ENCODE measurements at regions not wholly inside any gene's neighbourhood (a gene's known extent, or its start where the extent isn't known, plus 50 kb on each side); places are given as distances from the start of the nearest gene placed in this dataset.

- TF ChIP-seq CTCF (IDR thresholded peaks at IDR 0.05; ENCODE audit: insufficient read depth, low read length) = no peak
- no peak overlapping the region for H3K4me3 ChIP-seq (ENCODE audit: low read depth, low read length)
- DNase-seq (ENCODE audit: low read depth) = no peak
Measured at GRCh38 chr2:16046649-16047048, 106.3 kb downstream of the MYCN start.

- DNase-seq (ENCODE audit: low read depth) = no peak
- TF ChIP-seq CTCF (IDR thresholded peaks at IDR 0.05; ENCODE audit: insufficient read depth, low read length) = no peak
- H3K4me3 ChIP-seq (ENCODE audit: low read depth, low read length) = no peak overlapping the region
Measured at GRCh38 chr2:16045653-16046352, 105.5 kb downstream of the MYCN start.

- no peak for DNase-seq (ENCODE audit: low read depth)
- no peak overlapping the region for H3K4me3 ChIP-seq (ENCODE audit: low read depth, low read length)
- TF ChIP-seq CTCF (IDR thresholded peaks at IDR 0.05; ENCODE audit: insufficient read depth, low read length) = no peak
Measured at GRCh38 chr2:16044946-16045456, 104.7 kb downstream of the MYCN start.

- DNase-seq (ENCODE audit: low read depth) = no peak
- no peak for TF ChIP-seq CTCF (IDR thresholded peaks at IDR 0.05; ENCODE audit: insufficient read depth, low read length)
- no peak overlapping the region for H3K4me3 ChIP-seq (ENCODE audit: low read depth, low read length)
Measured at GRCh38 chr2:16043627-16044026, 103.3 kb downstream of the MYCN start.

- no peak overlapping the region for H3K4me3 ChIP-seq (ENCODE audit: low read depth, low read length)
- no peak for DNase-seq (ENCODE audit: low read depth)
- TF ChIP-seq CTCF (IDR thresholded peaks at IDR 0.05; ENCODE audit: insufficient read depth, low read length) = no peak
Measured at GRCh38 chr2:16043192-16043591, 102.8 kb downstream of the MYCN start.

GRCh38 chr2:16042201-16042700 lies 101.9 kb downstream of the MYCN start:
- TF ChIP-seq CTCF (IDR thresholded peaks at IDR 0.05; ENCODE audit: insufficient read depth, low read length) = no peak
- H3K4me3 ChIP-seq (ENCODE audit: low read depth, low read length) = no peak overlapping the region
- no peak for DNase-seq (ENCODE audit: low read depth)

Data from fibroblast of the aortic adventitia (primary cell).